GM18907 (cell line): ENCODE measurements at regions not wholly inside any gene's neighbourhood (a gene's known extent, or its start where the extent isn't known, plus 50 kb on each side); places are given as distances from the start of the nearest gene placed in this dataset.

Experiments
- ATAC-seq: cut with Tn5 transposase; IDR thresholded peaks from one replicate; pipeline ENCODE4 v1.9.1; 2021; ENCODE audit warnings: mild to moderate bottlenecking, moderate library complexity; ENCODE audit not compliant: unreplicated experiment

DNA sequence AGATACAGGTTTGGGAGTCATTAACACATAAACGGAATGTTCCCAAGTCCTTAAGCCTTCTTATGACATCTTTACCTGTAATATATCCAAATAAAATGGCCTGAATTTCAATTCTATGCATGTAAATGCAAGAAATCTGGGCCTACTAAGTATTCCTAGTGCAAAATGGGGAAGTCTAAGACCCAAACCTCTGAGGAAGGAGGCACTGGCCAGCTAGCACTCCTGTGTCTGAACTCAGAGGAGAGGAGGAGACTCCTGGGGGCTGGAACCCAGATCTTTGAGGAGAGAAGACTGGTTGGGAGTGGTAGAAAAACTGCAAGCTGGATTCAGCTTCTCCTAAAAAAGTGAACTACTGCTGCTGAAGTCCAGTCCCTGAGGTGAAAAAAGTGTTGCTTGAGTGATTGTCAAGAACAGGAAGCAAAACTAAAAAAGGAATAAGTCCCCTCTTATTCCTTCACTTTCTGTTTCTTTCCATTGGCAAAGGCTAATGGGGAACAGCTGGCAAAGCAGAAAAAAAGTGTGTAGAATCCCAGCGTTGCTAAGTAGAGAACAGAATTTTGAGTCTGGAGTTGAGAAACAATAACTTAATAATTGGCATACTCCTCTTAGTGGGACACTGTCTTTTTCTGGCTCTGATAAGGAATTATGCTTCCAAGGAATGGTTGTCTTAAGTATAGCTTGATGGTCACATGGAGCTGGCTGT lies 54.8 kb upstream of the ATP2C1 start:
- ATAC-seq = peak; percentile 4

DNA sequence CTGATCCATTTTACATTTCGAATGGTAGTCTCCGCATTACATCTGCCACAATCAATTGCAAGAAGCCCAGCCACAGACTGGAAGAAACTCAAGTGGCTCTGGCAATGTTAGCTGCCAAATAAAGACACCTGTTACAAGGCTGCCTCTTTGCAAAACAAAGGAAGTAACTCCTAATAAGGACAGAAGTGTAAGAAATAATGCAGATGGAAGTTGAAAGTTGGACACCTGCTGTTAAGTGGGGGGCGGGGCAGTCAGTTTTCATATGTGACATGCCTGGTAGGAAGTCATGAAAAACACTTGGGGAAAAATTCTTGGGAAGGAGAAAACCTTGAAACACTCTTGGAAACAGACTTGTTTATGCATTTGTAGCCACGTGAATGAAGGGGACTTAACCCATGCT lies 54.1 kb upstream of the ATP2C1 start:
- ATAC-seq = peak; percentile 79

DNA sequence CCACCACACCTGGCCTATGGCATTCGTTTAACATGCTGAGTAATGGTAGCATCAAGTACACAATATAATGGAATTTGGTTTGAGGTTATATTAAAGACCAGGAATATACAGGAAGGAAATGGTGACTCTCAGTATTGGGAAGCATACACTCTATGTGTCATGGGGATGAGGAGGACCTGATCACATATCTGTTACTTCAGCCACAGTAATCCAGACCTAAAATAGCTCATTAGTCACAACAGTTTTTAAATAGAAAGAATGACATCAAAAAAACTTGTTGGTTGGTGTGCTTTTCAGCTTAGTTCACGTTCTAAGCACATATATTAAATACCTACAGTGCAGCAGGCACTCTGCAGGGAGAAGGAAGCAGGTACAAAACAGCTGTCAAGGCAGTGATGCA lies 52.5 kb upstream of the ATP2C1 start:
- ATAC-seq = no peak

DNA sequence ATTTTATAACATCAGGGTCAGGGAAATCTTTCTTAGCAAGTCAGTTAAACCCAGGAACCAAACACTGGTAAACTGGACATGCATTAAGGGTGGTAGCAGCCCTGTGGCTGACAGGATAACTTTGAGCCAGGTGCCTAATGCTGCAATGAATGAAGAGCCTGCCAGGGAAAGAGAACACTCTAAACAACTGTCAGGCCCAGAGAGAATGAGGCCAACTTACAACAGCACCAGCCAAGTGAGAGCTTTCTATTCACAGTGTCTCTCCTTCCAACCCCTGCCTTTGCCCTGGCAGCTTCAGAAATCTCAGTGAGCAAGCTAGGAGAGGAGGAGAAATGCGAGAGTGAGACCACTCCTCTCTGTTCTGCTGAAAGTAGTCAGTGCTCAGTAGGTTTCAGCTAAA lies 50.4 kb upstream of the ATP2C1 start:
- ATAC-seq = no peak
